ENCODE measurements at regions not wholly inside any gene's neighbourhood (a gene's known extent, or its start where the extent isn't known, plus 50 kb on each side); places are given as distances from the start of the nearest gene placed in this dataset.
"Not testable (repeated sequence)": the region's sequence is repeated elsewhere in the genome, so short reads cannot be mapped to it uniquely, and the experiment has no call there.

DNA sequence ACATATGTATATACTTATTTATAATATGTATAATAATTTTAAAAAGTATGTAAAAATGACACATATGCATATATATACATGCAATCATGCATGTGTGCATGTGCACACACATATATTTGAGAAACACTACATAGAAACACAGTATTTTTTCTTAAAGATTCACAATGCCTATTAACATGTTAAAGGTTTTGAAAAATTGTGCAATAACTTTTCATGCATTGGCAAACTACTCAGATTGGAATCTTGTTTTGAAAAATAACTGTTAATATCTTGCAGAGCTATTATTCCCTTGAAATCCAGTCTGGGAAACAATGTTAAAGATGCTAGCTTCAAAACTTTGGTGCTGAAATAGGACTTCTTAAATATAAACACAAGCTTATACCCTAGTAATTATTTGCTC, 256.2 kb upstream of the P2RY1 start:
- no peak for DNase-seq (ENCODE audit: low read depth in 4 of 4, low spot score in 2 of 4)

DNA sequence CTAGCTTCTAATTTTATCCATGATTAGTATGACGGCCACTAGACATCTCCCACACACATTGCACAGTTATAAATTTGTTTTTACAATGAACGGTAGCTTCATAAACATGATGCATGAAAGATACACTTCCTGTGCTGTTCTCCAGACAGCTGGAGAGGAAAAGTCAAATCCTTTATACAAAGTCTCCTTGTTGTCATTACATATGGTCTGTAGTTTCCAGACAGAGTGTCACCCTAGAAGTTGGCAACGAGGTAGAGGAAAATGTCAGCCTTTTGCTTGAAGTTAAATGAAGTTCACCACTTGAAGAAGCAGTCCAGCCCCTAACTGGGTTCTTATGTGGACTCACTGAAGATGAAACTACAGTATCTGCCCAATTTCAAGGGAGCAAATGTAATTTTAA, 253.0 kb upstream of the P2RY1 start:
- no peak for DNase-seq (ENCODE audit: low read depth in 4 of 4, low spot score in 2 of 4)

GRCh38 chr3:152583963-152584362, 251.0 kb upstream of the P2RY1 start:
- no peak for DNase-seq (ENCODE audit: low read depth in 4 of 4, low spot score in 2 of 4)

GRCh38 chr3:152586974-152587373, 248.0 kb upstream of the P2RY1 start:
- DNase-seq (ENCODE audit: low read depth in 4 of 4, low spot score in 2 of 4), result no peak

GRCh38 chr3:152587861-152588260, 247.1 kb upstream of the P2RY1 start:
- no peak for DNase-seq (ENCODE audit: low read depth in 4 of 4, low spot score in 2 of 4)

DNA sequence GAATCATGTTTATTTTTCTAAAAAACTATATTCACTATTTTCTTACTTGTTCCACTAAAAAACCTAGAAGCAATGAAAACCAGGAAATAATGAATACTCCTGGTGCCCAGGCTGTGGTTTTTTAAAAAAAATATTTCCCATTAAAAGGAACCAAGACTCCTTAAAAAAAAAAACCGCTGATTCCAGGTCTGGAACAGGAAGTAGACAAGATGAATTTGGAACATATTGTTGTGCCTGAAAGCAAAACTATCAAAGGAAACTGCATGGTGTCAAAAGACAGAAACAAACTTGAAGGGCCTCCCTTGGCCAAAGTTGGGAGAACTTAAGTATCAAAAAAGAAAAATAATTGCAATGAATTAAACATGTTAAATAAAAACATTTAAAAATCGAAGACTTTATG, 245.3 kb upstream of the P2RY1 start:
- no peak for DNase-seq (ENCODE audit: low read depth in 4 of 4, low spot score in 2 of 4)

DNA sequence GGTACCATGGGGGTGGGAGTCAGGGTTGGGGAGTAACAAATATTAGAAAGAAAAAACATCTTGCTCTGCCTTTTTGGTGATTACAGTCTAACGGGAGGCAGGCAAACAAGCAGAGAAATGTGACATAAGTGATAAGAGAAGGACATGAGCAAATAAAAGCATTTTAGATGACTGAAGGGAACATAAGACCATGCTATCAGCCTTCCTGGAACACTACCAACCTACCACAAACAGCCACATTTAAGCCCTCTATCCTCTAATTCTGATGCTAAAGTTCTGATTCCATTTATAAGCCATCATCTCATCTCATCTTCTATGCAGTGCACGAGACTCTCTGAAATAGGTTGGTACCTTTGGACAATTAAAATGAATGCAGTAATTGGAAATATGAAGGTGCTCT, 243.4 kb upstream of the P2RY1 start:
- DNase-seq (ENCODE audit: low read depth in 4 of 4, low spot score in 2 of 4), result no peak

DNA sequence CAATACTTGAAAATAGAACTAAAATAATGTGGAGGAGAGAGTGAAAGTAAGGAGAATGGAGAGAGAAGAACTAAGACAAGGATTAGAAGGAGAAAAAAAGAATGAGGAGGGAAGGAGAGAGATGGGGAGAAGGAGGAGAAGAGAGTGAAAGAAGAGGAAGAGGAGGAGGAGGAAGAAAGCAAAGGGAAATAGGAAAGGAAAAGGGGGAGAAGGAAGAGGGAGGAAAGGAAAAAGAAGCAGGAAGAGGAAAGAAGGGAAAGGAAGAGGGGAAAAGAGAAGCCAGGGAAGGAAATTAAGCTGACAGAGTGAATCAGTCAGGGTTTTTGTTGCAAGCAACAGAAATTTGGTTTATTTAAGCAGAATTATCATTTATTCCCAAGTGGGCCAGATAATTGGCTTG, 241.7 kb upstream of the P2RY1 start:
- no peak for DNase-seq (ENCODE audit: low read depth in 4 of 4, low spot score in 2 of 4)

DNA sequence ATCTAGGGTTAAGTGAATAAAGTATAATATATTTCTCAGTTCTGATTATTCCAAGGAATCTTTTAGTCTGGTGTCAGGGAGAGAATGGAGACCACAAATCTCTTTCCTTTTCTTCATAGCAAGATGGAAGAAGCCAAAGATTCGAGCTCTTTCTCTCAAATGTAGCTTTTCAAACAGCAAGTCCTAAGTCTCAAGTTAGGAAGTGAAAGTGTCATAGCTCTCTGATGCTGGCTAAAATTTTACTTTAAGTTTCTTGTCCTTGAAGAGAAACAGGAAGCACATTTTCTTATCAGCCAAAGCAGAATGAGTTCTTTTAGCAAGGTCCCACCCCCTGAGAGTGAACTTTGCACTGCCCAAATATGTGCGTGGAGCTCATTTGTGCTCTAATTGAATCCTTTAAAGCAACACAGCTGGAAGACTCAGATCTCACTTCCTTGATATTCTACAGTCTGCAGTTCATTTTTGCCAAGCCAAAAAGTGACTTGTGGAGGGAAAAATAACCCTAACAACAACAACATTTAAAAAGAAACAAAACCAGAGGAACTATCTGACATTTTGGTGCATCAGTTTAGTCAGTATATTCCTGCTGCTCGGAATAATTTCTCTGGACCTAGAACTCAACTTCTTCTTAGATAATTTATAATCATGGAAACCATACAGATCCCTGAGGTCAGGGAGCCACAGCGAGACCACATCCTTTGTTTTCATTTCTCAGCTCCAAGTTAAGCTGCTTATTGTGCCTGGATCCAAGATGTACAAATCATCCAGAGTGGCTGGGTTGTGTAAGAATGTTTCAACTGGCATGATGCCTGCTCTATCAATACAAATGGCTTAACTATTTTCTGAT, 238.7 kb upstream of the P2RY1 start:
- DNase-seq (ENCODE audit: low read depth in 4 of 4, low spot score in 2 of 4), result peak; percentile 48 to 77 (median 68)

- not testable (repeated sequence) for DNase-seq (ENCODE audit: low read depth in 4 of 4, low spot score in 2 of 4)
These were observed 238.1 kb upstream of the P2RY1 start for GRCh38 chr3:152596832-152597231.

- DNase-seq (ENCODE audit: low read depth in 4 of 4, low spot score in 2 of 4), result no peak
These were observed 228.8 kb upstream of the P2RY1 start for GRCh38 chr3:152606146-152606545.

DNA sequence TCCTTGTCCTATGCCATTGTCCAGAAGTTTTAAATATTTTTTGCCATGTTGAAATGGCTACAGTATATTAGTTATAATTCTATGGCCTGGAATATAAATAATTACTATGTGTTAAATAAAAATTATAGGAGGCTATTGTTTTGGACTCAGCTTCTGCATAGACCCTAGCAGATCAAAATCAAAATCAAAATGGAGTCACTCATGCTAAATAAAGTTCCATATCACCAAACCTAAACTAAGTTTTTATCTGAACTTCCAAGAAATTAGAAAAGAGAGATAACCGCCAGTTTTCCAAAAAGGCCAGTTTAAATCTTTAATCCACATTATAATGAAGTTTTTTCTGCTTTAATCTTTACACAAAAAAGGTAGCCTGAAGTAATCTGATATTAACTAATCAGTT, 227.8 kb upstream of the P2RY1 start:
- DNase-seq (ENCODE audit: low read depth in 4 of 4, low spot score in 2 of 4), result no peak

- no peak for DNase-seq (ENCODE audit: low read depth in 4 of 4, low spot score in 2 of 4)
These were observed 226.0 kb upstream of the P2RY1 start for GRCh38 chr3:152608696-152609594.

- DNase-seq (ENCODE audit: low read depth in 4 of 4, low spot score in 2 of 4), result no peak
These were observed 225.0 kb upstream of the P2RY1 start for GRCh38 chr3:152609891-152610290.

- no peak for DNase-seq (ENCODE audit: low read depth in 4 of 4, low spot score in 2 of 4)
These were observed 224.3 kb upstream of the P2RY1 start for GRCh38 chr3:152610622-152611021.

- DNase-seq (ENCODE audit: low read depth in 4 of 4, low spot score in 2 of 4), result no peak
These were observed 223.0 kb upstream of the P2RY1 start for GRCh38 chr3:152611905-152612304.

DNA sequence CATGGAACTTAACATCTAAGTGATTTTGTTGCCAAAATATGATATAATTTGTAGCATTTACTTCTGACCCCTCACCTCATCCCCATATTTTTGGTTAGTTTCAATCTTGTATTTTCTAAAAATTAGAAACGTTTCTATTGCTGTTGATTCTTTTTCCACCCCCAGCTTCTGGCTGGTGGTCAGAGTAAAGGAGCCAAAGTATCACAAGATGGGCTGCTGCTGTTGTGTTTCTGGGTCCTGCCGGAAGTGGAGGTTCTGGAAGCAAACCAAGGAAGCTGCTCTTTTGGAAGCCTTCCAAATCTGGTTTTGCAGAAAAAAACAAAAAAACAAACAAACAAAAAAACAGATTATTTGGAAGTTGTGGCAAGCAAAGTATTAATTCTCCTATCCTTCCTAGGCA, 221.1 kb upstream of the P2RY1 start:
- DNase-seq (ENCODE audit: low read depth in 4 of 4, low spot score in 2 of 4), result no peak

- no peak for DNase-seq (ENCODE audit: low read depth in 4 of 4, low spot score in 2 of 4)
These were observed 219.2 kb upstream of the P2RY1 start for GRCh38 chr3:152615681-152616080.

DNA sequence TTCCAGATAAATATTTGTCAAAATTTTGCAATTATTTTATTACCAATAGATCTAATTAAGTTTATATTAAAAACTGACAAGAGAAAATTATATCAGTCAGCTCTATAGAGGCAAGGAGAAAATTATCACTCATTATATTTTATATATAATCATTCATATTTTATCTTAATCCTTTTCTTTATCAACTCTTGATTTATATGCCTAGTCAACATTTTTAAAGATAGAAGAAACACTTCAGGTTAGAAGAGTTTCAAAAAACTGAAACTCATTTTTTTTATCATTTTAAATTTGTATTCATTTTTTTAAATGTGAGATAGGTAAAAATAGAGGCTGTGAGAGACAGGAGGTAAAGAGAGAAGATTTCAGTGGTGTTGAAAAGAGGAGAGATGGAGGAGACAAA, 217.3 kb upstream of the P2RY1 start:
- DNase-seq (ENCODE audit: low read depth in 4 of 4, low spot score in 2 of 4), result no peak

DNA sequence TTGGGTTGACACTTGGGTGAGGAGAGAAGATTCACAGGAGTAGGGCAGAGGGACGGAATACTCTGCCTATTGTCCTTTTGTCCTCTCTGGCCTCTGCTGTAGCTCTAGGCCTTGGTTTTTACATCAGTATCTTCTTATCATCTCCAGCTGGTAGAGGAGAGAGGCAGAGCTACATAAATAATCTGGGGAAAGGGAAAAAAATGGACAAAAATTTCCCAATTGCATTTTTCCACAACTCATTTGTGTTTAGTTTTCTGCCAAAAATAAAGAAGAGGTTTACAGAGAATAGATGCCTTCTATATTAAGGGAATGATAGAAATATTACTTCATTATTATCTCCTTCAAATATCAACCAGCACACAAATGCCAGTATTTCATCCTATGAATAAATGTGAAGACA, 216.4 kb upstream of the P2RY1 start:
- no peak for DNase-seq (ENCODE audit: low read depth in 4 of 4, low spot score in 2 of 4)

- no peak for DNase-seq (ENCODE audit: low read depth in 4 of 4, low spot score in 2 of 4)
These were observed 215.2 kb upstream of the P2RY1 start for GRCh38 chr3:152619691-152620090.

- no peak for DNase-seq (ENCODE audit: low read depth in 4 of 4, low spot score in 2 of 4)
These were observed 214.5 kb upstream of the P2RY1 start for GRCh38 chr3:152620395-152620794.

Measured in left renal cortex interstitium (tissue), 4 donors.